Retinal pigment epithelial cell (primary cell): ENCODE measurements at regions not wholly inside any gene's neighbourhood (a gene's known extent, or its start where the extent isn't known, plus 50 kb on each side); places are given as distances from the start of the nearest gene placed in this dataset.
"Not testable (repeated sequence)": the region's sequence is repeated elsewhere in the genome, so short reads cannot be mapped to it uniquely, and the experiment has no call there.

ENCODE experiments used
- DNase-seq: peaks from one replicate; pipeline ENCODE4 v3.0.0-alpha.2; 2010; ENCODE audit warnings: low read depth
- H3K4me3 ChIP-seq: 2 replicates; pipeline ENCODE4 v1.5.1; 2011; ENCODE audit warnings: mild to moderate bottlenecking, low read length, control low read depth, moderate library complexity
- TF ChIP-seq, protein P1 (sequence below): conservative IDR thresholded peaks from 2 replicates; pipeline ENCODE4 v1.5.1; 2011; ENCODE audit warnings: low read depth, low read length, control low read depth, inconsistent platforms

DNA sequence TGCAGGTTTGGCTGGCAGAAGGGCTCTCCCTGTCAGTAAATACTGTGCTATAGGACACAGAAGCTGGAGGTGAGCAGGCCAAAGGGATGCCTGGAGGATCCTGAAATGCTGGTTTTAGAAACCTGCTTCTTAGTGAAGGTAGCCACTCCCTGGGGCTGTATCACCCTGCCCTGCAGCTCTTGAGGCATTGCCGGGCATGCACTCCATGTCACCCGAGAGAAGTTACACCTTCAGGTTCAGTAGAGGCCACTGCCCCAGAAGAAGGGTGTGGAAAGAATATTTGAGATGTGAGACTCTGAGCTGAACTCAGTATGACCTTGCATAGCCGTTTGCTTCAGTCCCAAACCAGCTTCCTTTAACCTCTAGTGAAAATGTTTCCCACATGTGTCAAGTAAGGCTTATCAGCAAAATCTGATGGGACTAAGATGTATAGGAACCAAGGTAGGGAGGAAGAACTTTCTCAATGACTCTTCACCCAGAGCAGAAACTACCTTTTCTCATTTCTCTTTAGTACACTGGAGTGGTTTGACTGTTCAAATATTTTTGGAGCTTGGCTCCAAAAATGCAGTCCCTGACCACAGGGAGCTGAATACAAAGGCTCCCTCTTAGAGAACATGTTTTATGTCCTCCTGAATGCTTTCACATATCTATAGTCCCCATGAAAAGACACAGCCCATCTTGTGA lies 164.5 kb upstream of the DYRK2 start:
- TF ChIP-seq, protein P1, sequence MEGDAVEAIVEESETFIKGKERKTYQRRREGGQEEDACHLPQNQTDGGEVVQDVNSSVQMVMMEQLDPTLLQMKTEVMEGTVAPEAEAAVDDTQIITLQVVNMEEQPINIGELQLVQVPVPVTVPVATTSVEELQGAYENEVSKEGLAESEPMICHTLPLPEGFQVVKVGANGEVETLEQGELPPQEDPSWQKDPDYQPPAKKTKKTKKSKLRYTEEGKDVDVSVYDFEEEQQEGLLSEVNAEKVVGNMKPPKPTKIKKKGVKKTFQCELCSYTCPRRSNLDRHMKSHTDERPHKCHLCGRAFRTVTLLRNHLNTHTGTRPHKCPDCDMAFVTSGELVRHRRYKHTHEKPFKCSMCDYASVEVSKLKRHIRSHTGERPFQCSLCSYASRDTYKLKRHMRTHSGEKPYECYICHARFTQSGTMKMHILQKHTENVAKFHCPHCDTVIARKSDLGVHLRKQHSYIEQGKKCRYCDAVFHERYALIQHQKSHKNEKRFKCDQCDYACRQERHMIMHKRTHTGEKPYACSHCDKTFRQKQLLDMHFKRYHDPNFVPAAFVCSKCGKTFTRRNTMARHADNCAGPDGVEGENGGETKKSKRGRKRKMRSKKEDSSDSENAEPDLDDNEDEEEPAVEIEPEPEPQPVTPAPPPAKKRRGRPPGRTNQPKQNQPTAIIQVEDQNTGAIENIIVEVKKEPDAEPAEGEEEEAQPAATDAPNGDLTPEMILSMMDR, result no peak
- no peak for DNase-seq
- H3K4me3 ChIP-seq, result no peak overlapping the region

DNA sequence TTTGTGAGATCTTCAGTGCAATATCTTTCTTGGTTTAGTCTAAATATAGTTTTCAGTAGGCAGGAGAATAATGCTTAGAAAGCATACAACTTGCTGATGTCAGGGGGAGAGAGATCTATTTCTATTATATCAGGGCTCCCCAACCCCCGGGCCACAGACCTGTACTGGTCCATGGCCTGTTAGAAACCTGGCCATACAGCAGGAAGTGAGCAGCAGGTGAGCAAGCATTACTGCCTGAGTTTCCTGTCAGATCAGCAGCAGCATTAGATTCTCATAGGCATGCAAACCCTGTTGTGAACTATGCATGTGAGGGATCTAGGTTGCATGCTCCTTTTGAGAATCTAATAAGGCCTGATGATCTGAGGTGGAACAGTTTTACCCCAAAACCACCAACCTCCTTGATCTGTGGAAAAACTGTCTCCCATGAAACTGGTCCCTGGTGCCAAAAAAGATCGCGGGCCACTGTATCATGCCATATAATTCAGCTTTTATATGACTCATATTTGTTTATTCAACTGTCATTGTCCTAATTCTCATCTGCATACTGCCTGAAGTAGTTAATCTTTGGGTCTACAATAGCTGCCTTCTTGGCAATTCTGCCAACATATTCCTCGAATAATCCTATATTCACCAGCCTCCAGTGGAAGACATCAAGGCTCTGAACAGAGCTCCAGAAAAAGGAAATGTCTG lies 163.6 kb upstream of the DYRK2 start:
- H3K4me3 ChIP-seq, result no peak overlapping the region
- no peak for DNase-seq
- TF ChIP-seq, protein P1, result no peak

DNA sequence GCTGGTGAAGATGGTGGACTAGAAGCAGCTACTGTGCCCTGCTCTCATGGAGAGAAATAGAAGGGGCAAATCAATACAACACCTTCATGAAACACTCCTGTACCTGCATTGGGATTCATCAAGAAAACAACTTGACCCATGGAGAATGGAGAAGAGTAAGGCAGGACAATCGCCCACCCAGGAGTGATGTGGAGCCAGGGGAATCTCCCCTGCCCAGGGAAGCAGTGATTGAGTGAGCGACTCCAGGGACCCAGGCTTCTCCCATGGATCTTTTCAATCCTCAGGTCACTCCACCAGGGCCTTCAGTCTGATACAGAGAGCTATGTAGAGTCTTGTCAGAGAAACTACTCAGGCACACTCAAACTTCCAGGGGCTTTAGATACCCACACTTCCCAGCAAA lies 161.9 kb upstream of the DYRK2 start:
- no peak for DNase-seq
- TF ChIP-seq, protein P1, result no peak
- H3K4me3 ChIP-seq, result no peak overlapping the region

DNA sequence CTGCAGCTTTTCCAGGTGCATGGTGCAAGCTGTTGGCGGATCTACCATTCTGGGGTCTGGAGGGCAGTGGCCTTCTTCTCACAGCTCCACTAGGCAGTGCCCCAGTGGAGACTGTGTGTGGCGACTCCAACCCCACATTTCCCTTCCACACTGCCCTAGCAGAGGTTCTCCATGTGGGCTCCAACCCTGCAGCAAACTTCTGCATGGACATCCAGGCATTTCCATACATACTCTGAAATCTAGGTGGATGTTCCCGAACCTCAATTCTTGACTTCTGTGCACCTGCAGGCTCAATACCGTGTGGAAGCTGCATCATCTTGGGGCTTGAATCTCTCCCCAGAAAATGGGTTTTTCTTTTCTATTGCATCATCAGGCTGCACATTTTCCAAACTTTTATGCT lies 160.2 kb upstream of the DYRK2 start:
- H3K4me3 ChIP-seq, DNase-seq: not testable (repeated sequence)

DNA sequence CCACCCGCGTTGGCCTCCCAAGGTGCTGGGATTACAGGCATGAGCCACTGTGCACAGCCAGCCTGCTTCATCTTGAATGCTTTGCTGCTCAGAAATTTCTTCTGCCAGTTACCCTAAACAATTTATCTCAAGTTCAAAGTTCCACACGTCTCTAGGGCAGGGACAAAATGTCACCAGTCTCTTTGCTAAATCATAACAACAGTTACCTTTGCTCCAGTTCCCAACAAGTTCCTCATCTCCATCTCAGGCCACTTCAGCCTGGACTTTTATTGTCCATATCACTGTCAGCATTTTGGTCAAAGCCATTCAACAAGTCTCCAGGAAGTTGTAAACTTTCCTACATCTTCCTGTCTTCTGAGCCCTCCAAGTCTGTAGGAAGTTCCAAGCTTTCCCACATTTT lies 159.5 kb upstream of the DYRK2 start:
- no peak for DNase-seq
- H3K4me3 ChIP-seq, result no peak overlapping the region
- TF ChIP-seq, protein P1, result no peak

DNA sequence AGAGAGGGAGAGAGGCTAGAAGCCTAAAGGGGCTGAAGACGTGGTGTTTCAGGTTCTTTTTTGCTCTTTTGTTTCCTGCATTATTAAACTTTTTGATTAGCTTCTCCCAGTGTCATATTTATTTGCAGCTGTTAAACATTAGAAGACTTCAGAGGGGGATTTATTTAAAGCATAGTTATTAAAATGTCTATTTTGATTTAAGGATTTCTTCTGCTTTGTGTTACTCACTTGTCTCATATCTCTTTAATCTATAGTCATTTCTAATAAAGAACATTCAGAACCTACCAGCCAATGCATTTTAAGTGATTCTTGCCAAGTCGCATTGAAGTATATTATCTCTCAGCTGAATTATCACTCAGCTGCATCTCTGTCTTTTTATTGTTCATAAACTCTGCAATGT lies 152.0 kb upstream of the DYRK2 start:
- TF ChIP-seq, protein P1, result no peak
- DNase-seq, result no peak
- H3K4me3 ChIP-seq, result no peak overlapping the region

DNA sequence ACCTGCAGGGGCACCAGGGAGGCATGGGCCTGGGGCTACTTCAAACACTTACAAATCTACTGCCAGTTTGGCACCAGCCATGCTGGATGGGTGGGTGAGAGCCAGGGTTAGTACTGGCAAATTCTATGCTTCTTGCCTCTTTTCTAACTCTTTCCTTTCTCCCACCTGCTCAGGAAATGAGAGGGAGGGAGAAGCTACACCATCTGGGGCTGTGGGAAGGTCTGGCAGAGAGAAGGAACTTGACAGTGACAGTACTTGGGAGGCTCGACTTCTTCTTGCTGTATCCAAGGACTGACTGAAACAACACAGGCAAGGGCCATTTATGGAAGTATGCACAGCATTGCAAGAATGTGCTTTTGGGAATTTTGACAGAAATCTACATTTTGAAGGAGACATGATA lies 149.6 kb upstream of the DYRK2 start:
- DNase-seq, result no peak
- H3K4me3 ChIP-seq, result no peak overlapping the region
- TF ChIP-seq, protein P1, result no peak
